ENCODE measurements at regions not wholly inside any gene's neighbourhood (a gene's known extent, or its start where the extent isn't known, plus 50 kb on each side); places are given as distances from the start of the nearest gene placed in this dataset.

DNA sequence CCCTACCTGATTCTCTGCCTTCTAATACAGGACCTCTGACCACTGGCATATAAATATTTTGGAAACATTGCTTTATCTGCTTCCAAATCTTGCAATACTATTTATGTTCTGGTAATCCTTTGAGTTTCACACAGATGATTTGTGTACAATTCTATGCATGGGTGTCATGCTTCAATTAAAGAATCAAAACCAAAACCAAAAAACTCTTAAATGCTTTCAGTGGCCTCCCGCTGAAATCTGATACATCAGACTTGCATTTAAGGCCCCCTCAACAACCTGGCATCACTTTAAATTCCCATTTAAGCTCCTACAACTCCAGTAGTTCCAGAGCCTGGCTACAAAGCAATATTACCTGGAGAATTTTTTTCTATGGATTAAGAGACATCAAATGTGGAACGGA, 221.7 kb upstream of the NAV3 start:
- TF ChIP-seq, protein P1, sequence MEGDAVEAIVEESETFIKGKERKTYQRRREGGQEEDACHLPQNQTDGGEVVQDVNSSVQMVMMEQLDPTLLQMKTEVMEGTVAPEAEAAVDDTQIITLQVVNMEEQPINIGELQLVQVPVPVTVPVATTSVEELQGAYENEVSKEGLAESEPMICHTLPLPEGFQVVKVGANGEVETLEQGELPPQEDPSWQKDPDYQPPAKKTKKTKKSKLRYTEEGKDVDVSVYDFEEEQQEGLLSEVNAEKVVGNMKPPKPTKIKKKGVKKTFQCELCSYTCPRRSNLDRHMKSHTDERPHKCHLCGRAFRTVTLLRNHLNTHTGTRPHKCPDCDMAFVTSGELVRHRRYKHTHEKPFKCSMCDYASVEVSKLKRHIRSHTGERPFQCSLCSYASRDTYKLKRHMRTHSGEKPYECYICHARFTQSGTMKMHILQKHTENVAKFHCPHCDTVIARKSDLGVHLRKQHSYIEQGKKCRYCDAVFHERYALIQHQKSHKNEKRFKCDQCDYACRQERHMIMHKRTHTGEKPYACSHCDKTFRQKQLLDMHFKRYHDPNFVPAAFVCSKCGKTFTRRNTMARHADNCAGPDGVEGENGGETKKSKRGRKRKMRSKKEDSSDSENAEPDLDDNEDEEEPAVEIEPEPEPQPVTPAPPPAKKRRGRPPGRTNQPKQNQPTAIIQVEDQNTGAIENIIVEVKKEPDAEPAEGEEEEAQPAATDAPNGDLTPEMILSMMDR (IDR thresholded peaks at IDR 0.05; ENCODE audit: low read depth, low read length), result no peak
- in situ Hi-C loops (cut with HindIII; ENCODE audit: low sequenced_read_pairs), result no loop called here
- H3K4me3 ChIP-seq (ENCODE audit: low read depth, low read length), result no peak overlapping the region
- DNase-seq (ENCODE audit: low read depth, low spot score), result no peak

DNA sequence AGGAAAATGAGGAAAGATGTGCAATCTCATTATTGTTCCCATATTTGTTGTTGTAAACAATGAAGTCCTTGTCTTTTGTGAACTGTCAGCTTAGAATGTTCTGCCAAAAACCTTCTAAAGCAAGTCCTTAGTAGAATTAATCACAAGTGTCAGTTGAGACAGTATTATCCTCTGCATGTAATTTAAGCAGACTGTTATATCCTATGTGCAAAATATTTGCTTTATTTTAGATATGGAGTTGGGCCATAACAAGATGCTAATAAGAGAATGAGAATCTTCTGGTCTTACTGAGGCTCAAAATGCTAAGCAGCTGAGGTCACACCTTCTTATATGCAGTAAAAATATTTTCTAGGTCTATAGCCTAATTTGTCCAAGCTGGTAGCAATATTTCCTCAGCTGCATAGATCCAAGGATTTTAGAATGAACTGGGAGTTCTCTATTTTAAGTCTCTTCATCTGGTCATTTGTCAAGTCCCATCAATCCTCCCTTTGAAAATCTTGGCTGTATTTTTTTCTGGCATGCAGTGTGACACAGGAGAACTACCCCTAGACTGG, 222.3 kb upstream of the NAV3 start:
- TF ChIP-seq, protein P1 (IDR thresholded peaks at IDR 0.05; ENCODE audit: low read depth, low read length), result no peak
- no peak overlapping the region for H3K4me3 ChIP-seq (ENCODE audit: low read depth, low read length)
- no peak for DNase-seq (ENCODE audit: low read depth, low spot score)
- in situ Hi-C loops (cut with HindIII; ENCODE audit: low sequenced_read_pairs), result no loop called here

DNA sequence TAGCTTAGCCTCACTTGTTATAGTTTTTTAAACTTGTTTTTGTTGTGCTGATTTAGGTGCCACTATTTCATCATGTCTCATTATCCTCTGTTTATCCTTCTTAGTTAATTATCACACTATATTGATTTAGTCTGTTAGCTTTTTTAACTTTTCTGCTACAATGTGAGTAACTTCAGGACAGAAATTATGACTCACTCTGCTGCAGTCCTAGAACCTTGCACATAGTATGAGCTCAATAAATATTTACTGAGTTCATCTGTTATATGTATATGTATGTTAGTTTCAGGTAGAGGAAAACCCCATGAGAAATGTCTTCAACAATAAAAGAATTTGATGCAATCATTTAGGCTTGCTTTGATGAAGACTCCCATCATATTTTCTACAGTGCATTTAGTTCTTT, 224.3 kb upstream of the NAV3 start:
- H3K4me3 ChIP-seq (ENCODE audit: low read depth, low read length), result no peak overlapping the region
- in situ Hi-C loops (cut with HindIII; ENCODE audit: low sequenced_read_pairs), result no loop called here
- DNase-seq (ENCODE audit: low read depth, low spot score), result no peak
- TF ChIP-seq, protein P1 (IDR thresholded peaks at IDR 0.05; ENCODE audit: low read depth, low read length), result no peak

DNA sequence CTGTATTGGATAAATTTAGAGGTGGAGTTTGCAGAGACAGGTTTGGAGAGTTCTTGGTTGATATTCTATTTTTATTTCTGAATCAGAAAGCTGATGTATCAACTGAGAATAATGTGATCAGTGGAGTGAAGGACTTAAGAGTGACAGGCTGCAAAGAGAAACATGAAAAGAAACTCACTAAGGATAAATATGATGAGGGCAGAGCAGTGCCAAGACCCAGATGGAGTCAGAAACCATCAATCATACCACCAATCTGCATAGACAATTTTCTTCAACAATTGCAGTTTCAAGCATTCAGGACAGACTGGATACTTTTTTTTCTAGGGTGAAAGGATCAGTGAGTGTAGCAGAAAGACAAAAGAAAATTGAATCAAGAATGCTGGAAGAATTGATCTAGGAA, 226.7 kb upstream of the NAV3 start:
- no peak for DNase-seq (ENCODE audit: low read depth, low spot score)
- in situ Hi-C loops (cut with HindIII; ENCODE audit: low sequenced_read_pairs), result no loop called here
- TF ChIP-seq, protein P1 (IDR thresholded peaks at IDR 0.05; ENCODE audit: low read depth, low read length), result no peak
- H3K4me3 ChIP-seq (ENCODE audit: low read depth, low read length), result no peak overlapping the region

DNA sequence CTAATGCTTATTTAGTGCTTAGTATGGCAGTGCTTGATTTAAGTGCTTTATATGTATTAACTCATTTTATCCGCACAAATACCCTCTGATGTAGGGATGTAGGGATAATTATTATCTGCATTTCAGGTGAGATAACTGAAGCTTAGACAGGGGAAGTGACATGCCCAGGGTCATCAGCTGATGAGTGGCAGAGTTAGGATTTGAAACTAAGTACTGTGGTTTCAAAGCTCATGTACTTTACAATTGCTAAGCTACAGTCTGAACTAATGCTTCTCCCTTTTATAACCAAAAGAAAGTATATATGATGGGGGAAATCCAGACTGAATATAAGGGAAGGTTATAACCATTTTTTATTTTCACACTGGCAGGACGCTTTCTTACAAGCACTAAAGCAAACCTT, 229.6 kb upstream of the NAV3 start:
- in situ Hi-C loops (cut with HindIII; ENCODE audit: low sequenced_read_pairs), result no loop called here
- DNase-seq (ENCODE audit: low read depth, low spot score), result no peak
- TF ChIP-seq, protein P1 (IDR thresholded peaks at IDR 0.05; ENCODE audit: low read depth, low read length), result no peak
- no peak overlapping the region for H3K4me3 ChIP-seq (ENCODE audit: low read depth, low read length)

DNA sequence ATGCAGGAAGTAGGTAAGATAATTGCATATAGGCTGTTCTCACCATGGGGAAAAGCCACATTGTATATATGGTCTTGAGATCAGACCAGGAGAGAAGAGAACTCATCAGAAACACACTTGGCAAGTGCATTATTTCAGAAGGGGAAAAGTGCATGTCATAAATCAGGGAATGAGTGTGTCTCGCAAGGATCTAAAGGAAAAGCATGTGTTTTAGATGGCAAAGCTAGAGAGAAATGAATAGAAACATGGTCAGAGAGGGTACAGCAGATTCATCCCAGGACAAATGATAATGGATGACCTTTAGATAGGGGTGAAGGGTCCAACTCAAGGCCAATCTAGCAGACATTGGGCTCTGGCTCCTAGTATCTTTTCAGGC, 230.2 kb upstream of the NAV3 start:
- in situ Hi-C loops (cut with HindIII; ENCODE audit: low sequenced_read_pairs), result no loop called here
- H3K4me3 ChIP-seq (ENCODE audit: low read depth, low read length), result no peak overlapping the region
- TF ChIP-seq, protein P1 (IDR thresholded peaks at IDR 0.05; ENCODE audit: low read depth, low read length), result no peak
- DNase-seq (ENCODE audit: low read depth, low spot score), result no peak

All from astrocyte of the spinal cord (primary cell).